ENCODE measurements at regions not wholly inside any gene's neighbourhood (a gene's known extent, or its start where the extent isn't known, plus 50 kb on each side); places are given as distances from the start of the nearest gene placed in this dataset.

GRCh38 chr3:107249132-107249531 is 128.1 kb upstream of the CCDC54 start:
- Histone ChIP-seq H3K79me2 (no peaks in the 10 kb centered on the region), H3K27ac (no peak overlapping the region), H3K27me3 (ENCODE audit: control insufficient read depth, insufficient read depth, low read length) (no peaks in the 10 kb centered on the region), H3K4me2 (ENCODE audit: low read length) (no peak overlapping the region), H3K9ac (no peak overlapping the region), H3K4me3 (ENCODE audit: low read depth, low read length) (no peak overlapping the region), H3K36me3 (ENCODE audit: control insufficient read depth, insufficient read depth, low read length) (no peaks in the 10 kb centered on the region), H3K9me3 (ENCODE audit: control insufficient read depth, low read length) (no peaks in the 10 kb centered on the region), H3K4me1 (no peaks in the 10 kb centered on the region), H2AFZ (no peak overlapping the region)
- no peak for TF ChIP-seq CTCF (IDR thresholded peaks at IDR 0.05)

- no peaks in the 10 kb centered on the region for H3K36me3 ChIP-seq (ENCODE audit: control insufficient read depth, insufficient read depth, low read length)
- no peak for TF ChIP-seq CTCF (IDR thresholded peaks at IDR 0.05)
- H3K4me1 ChIP-seq, result no peaks in the 10 kb centered on the region
These were observed 127.0 kb upstream of the CCDC54 start for GRCh38 chr3:107250221-107250620.

GRCh38 chr3:107251819-107252218 is 125.4 kb upstream of the CCDC54 start:
- TF ChIP-seq CTCF (IDR thresholded peaks at IDR 0.05), result no peak
- Histone ChIP-seq H3K4me2 (ENCODE audit: low read length) (no peak overlapping the region), H3K36me3 (ENCODE audit: control insufficient read depth, insufficient read depth, low read length) (no peaks in the 10 kb centered on the region)

More at GRCh38 chr3:107250221-107250620, 127.0 kb upstream of the CCDC54 start:
- Histone ChIP-seq H3K27ac (no peak overlapping the region), H3K4me2 (ENCODE audit: low read length) (no peak overlapping the region), H3K27me3 (ENCODE audit: control insufficient read depth, insufficient read depth, low read length) (no peaks in the 10 kb centered on the region), H3K4me3 (ENCODE audit: low read depth, low read length) (no peak overlapping the region), H3K9me3 (ENCODE audit: control insufficient read depth, low read length) (no peaks in the 10 kb centered on the region), H3K79me2 (no peaks in the 10 kb centered on the region), H3K9ac (no peak overlapping the region), H2AFZ (no peak overlapping the region)

GRCh38 chr3:107256963-107257362 is 120.3 kb upstream of the CCDC54 start:
- Histone ChIP-seq H3K36me3 (ENCODE audit: control insufficient read depth, insufficient read depth, low read length) (no peaks in the 10 kb centered on the region), H3K27me3 (ENCODE audit: control insufficient read depth, insufficient read depth, low read length) (no peaks in the 10 kb centered on the region), H3K79me2 (peaks cover 4% of the 10 kb centered on the region), H3K9ac (no peak overlapping the region), H2AFZ (no peak overlapping the region), H3K4me3 (ENCODE audit: low read depth, low read length) (no peak overlapping the region), H3K4me1 (peaks cover 8% of the 10 kb centered on the region), H3K4me2 (ENCODE audit: low read length) (no peak overlapping the region), H3K27ac (no peak overlapping the region), H3K9me3 (ENCODE audit: control insufficient read depth, low read length) (no peaks in the 10 kb centered on the region)
- TF ChIP-seq CTCF (IDR thresholded peaks at IDR 0.05), result no peak

More at GRCh38 chr3:107251819-107252218, 125.4 kb upstream of the CCDC54 start:
- Histone ChIP-seq H3K9me3 (ENCODE audit: control insufficient read depth, low read length) (no peaks in the 10 kb centered on the region), H3K4me3 (ENCODE audit: low read depth, low read length) (no peak overlapping the region), H3K9ac (no peak overlapping the region), H2AFZ (no peak overlapping the region), H3K79me2 (no peaks in the 10 kb centered on the region), H3K27me3 (ENCODE audit: control insufficient read depth, insufficient read depth, low read length) (no peaks in the 10 kb centered on the region), H3K27ac (no peak overlapping the region), H3K4me1 (peaks cover under 1% of the 10 kb centered on the region)

GRCh38 chr3:107258300-107258699 is 118.9 kb upstream of the CCDC54 start:
- Histone ChIP-seq H3K27me3 (ENCODE audit: control insufficient read depth, insufficient read depth, low read length) (no peaks in the 10 kb centered on the region), H2AFZ (no peak overlapping the region), H3K4me2 (ENCODE audit: low read length) (no peak overlapping the region), H3K27ac (no peak overlapping the region), H3K4me3 (ENCODE audit: low read depth, low read length) (no peak overlapping the region), H3K9ac (no peak overlapping the region), H3K36me3 (ENCODE audit: control insufficient read depth, insufficient read depth, low read length) (no peaks in the 10 kb centered on the region), H3K79me2 (peaks cover 4% of the 10 kb centered on the region), H3K9me3 (ENCODE audit: control insufficient read depth, low read length) (no peaks in the 10 kb centered on the region), H3K4me1 (peaks cover 8% of the 10 kb centered on the region)
- no peak for TF ChIP-seq CTCF (IDR thresholded peaks at IDR 0.05)

Measured in parathyroid adenoma (tissue), 2 donors.